HL-60 (cell line): ENCODE measurements at regions not wholly inside any gene's neighbourhood (a gene's known extent, or its start where the extent isn't known, plus 50 kb on each side); places are given as distances from the start of the nearest gene placed in this dataset.

Experiments used
- DNase-seq, 2 experiments: peaks; one replicate each; pipeline ENCODE4 v3.0.0-alpha.2; 2010 to 2020; ENCODE audit warnings: low read depth in 1 of 2, low spot score in 1 of 2
- H3K27ac ChIP-seq: fragments of 250-450 bp; sonication (Bioruptor Pico); replicated peaks from 2 replicates; pipeline ENCODE4 v1.5.1; 2020; ENCODE audit warnings: mild to moderate bottlenecking, moderate library complexity
- H3K27me3 ChIP-seq: fragments of 250-450 bp; sonication (Bioruptor Pico); 2 replicates; pipeline ENCODE4 v1.5.1; 2021; ENCODE audit warnings: mild to moderate bottlenecking, moderate library complexity; ENCODE audit not compliant: insufficient read depth, poor library complexity, severe bottlenecking
- H3K4me3 ChIP-seq: replicated peaks from 2 replicates; pipeline ENCODE4 v1.5.1; 2011; ENCODE audit warnings: mild to moderate bottlenecking, control low read depth, low read length; ENCODE audit not compliant: insufficient read depth
- GABPA ChIP-seq: IDR thresholded peaks from 2 replicates; pipeline ENCODE4 v1.6.1; 2012; ENCODE audit warnings: low read depth
- POLR2AphosphoS5 ChIP-seq: IDR thresholded peaks from 2 replicates; pipeline ENCODE4 v1.6.1; 2012; ENCODE audit warnings: low read depth
- SPI1 ChIP-seq: IDR thresholded peaks from 2 replicates; pipeline ENCODE4 v1.6.1; 2012; ENCODE audit warnings: low read depth, mild to moderate bottlenecking, borderline replicate concordance
- TF ChIP-seq, protein P1 (sequence below): IDR thresholded peaks from one replicate; pipeline ENCODE4 v1.5.1; 2011; ENCODE audit warnings: low read length, control low read depth, inconsistent platforms; ENCODE audit not compliant: insufficient read depth
- TF ChIP-seq, protein P2 (sequence below): IDR thresholded peaks from 2 replicates; pipeline ENCODE4 v1.6.1; 2012; ENCODE audit warnings: low read depth; ENCODE audit not compliant: insufficient replicate concordance

DNA sequence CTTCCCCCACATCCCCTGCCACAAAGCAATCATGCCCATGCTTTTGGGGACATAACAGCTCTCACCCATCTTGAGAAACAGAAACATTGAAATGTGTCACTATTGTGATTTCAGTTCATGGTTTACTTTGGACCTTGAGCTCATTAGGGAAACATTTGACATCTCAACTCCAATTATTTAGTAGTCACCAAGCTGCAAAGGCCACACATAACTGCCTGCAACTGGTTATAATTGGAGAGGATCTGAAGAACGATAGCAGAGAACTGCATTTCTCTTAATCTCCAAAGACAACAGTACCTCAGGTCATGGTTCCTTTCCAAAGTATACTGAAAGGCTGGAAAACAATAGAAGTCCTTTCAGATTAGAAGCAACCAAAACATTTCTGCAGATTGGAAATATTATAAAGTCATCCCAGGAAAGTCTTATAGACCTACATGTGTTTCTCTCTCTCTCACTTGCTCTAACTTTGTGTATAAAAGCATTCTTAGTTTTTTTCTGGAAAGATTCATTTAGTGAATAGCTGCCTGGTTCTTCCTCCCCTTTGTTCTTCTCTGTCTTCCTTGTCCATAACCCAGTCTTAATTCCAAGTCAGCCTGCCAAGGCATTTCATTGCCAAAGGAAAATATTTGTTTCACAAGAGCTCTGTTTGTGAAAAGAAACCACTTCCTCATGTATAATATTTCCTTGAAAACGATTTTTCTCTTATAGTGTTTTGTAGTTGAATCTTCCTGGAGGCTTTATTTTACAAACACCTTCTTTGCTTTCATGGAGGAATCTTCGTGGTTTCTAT lies 426.8 kb downstream of the ADGRL2 start:
- TF ChIP-seq, protein P1, sequence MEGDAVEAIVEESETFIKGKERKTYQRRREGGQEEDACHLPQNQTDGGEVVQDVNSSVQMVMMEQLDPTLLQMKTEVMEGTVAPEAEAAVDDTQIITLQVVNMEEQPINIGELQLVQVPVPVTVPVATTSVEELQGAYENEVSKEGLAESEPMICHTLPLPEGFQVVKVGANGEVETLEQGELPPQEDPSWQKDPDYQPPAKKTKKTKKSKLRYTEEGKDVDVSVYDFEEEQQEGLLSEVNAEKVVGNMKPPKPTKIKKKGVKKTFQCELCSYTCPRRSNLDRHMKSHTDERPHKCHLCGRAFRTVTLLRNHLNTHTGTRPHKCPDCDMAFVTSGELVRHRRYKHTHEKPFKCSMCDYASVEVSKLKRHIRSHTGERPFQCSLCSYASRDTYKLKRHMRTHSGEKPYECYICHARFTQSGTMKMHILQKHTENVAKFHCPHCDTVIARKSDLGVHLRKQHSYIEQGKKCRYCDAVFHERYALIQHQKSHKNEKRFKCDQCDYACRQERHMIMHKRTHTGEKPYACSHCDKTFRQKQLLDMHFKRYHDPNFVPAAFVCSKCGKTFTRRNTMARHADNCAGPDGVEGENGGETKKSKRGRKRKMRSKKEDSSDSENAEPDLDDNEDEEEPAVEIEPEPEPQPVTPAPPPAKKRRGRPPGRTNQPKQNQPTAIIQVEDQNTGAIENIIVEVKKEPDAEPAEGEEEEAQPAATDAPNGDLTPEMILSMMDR, result no peak
- peak; percentile 78 for TF ChIP-seq SPI1
- peak in 1 of 2 experiments; percentile 4 for DNase-seq
- Histone ChIP-seq H3K4me3 (no peak overlapping the region), H3K27me3 (no peaks in the 10 kb centered on the region), H3K27ac (peak overlapping the region; percentile 29)

DNA sequence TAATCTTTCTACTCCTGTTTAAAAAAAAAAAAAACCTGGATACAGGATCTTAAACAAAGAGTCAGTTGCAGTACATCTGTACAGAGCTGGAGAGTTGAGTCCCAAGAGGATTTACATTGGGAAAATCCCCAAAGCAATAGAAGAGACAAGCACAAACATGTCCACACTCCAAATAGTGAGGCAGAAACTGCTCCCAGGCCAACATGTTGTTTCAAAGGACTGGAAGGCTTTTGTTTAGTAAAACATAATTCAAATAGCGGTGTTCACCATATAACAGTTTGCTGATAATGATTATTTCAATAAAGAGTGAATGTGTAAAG lies 425.4 kb downstream of the ADGRL2 start:
- TF ChIP-seq, protein P2, sequence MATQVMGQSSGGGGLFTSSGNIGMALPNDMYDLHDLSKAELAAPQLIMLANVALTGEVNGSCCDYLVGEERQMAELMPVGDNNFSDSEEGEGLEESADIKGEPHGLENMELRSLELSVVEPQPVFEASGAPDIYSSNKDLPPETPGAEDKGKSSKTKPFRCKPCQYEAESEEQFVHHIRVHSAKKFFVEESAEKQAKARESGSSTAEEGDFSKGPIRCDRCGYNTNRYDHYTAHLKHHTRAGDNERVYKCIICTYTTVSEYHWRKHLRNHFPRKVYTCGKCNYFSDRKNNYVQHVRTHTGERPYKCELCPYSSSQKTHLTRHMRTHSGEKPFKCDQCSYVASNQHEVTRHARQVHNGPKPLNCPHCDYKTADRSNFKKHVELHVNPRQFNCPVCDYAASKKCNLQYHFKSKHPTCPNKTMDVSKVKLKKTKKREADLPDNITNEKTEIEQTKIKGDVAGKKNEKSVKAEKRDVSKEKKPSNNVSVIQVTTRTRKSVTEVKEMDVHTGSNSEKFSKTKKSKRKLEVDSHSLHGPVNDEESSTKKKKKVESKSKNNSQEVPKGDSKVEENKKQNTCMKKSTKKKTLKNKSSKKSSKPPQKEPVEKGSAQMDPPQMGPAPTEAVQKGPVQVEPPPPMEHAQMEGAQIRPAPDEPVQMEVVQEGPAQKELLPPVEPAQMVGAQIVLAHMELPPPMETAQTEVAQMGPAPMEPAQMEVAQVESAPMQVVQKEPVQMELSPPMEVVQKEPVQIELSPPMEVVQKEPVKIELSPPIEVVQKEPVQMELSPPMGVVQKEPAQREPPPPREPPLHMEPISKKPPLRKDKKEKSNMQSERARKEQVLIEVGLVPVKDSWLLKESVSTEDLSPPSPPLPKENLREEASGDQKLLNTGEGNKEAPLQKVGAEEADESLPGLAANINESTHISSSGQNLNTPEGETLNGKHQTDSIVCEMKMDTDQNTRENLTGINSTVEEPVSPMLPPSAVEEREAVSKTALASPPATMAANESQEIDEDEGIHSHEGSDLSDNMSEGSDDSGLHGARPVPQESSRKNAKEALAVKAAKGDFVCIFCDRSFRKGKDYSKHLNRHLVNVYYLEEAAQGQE, result no peak
- TF ChIP-seq POLR2AphosphoS5, result no peak
- no peak for TF ChIP-seq GABPA
- no peak for TF ChIP-seq SPI1
- TF ChIP-seq, protein P1, result no peak
- H3K4me3 ChIP-seq, result no peak overlapping the region
- H3K27ac ChIP-seq, result 0 out of 2 replicates have a peak overlapping the region, but pooled peaks have one; percentile 14
- DNase-seq, result no peak
- H3K27me3 ChIP-seq, result no peaks in the 10 kb centered on the region

DNA sequence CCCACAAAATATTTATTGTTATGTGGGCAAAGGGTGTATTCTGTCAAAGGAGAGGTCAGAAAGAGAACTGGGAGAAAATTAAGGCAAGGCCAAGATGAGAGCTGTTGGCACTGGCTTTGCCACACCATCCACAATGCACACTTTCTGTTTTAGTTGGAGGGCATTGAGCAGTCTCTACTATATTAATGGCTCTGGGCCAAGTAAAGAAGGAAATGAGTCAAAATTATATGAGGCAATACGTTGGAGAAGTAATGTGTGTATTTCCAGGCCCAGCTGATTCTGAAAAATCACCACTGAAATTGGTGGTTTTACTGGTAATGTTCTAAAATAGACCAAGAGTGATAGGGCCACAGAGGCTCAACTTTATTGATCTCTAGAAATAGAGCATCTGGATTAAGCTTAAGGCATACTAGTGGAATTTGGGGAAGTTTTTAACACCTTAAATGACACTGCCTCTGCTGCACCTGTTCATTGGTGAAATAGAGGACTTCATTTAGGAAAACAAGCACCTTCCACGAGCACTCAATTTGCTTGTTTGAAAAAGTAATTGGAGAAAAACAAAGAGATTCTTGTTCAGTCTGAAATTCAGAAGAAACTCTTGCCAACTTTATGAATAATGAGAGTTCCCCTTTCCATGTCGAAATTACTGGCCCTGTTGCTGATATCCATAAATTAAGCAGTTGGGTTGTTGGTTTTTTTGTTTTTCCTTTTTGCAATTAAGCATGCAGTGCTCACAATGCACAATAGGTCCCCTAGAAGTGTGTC lies 424.9 kb downstream of the ADGRL2 start:
- Histone ChIP-seq H3K27me3 (no peaks in the 10 kb centered on the region), H3K27ac (0 out of 2 replicates have a peak overlapping the region, but pooled peaks have one; percentile 3), H3K4me3 (no peak overlapping the region)
- TF ChIP-seq POLR2AphosphoS5 (peak; percentile 28; the same call in 1 of the 2 replicates), GABPA (no peak), SPI1 (peak; percentile 41; the same call in 1 of the 2 replicates)
- TF ChIP-seq, protein P1, result no peak
- TF ChIP-seq, protein P2, result no peak
- DNase-seq, result peak; percentile 31 to 32
